ENCODE measurements at regions not wholly inside any gene's neighbourhood (a gene's known extent, or its start where the extent isn't known, plus 50 kb on each side); places are given as distances from the start of the nearest gene placed in this dataset.

DNA sequence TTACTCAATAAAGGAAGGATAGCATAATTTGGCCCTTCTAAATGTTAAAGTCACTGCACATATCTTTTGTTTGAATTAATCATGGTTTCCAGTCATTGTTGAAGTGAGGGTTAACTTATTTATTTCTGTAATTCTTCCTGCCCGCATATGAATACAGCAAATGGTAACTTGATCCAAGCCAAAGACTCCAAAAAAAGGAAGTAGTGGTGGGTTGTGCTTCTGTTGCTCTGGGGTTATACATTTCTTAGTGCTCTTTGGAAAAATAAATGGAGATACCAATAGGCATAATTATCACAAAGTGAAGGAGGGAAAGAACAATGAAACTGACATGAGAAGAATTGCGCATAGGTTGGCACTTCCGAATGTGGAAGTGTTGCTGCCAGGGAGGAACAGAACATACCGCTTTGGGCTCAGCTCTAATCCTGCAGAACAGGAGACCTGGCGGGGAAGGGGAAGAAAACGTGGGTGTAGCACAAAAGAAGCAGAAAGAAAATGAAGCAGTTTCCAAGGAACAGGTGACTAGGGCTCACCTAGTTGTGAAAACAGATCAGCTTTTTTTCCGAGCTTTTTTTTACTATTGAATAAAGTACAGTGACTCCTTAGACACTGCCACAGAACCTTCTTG, 69.7 kb upstream of the TAF11L2 start:
- TF ChIP-seq, protein P1, sequence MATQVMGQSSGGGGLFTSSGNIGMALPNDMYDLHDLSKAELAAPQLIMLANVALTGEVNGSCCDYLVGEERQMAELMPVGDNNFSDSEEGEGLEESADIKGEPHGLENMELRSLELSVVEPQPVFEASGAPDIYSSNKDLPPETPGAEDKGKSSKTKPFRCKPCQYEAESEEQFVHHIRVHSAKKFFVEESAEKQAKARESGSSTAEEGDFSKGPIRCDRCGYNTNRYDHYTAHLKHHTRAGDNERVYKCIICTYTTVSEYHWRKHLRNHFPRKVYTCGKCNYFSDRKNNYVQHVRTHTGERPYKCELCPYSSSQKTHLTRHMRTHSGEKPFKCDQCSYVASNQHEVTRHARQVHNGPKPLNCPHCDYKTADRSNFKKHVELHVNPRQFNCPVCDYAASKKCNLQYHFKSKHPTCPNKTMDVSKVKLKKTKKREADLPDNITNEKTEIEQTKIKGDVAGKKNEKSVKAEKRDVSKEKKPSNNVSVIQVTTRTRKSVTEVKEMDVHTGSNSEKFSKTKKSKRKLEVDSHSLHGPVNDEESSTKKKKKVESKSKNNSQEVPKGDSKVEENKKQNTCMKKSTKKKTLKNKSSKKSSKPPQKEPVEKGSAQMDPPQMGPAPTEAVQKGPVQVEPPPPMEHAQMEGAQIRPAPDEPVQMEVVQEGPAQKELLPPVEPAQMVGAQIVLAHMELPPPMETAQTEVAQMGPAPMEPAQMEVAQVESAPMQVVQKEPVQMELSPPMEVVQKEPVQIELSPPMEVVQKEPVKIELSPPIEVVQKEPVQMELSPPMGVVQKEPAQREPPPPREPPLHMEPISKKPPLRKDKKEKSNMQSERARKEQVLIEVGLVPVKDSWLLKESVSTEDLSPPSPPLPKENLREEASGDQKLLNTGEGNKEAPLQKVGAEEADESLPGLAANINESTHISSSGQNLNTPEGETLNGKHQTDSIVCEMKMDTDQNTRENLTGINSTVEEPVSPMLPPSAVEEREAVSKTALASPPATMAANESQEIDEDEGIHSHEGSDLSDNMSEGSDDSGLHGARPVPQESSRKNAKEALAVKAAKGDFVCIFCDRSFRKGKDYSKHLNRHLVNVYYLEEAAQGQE (IDR thresholded peaks at IDR 0.05; ENCODE audit: low read depth) = no peak
- TF ChIP-seq RAD21 (IDR thresholded peaks at IDR 0.05; ENCODE audit: low read depth) = no peak

Data from Ishikawa (cell line).